ENCODE measurements at regions not wholly inside any gene's neighbourhood (a gene's known extent, or its start where the extent isn't known, plus 50 kb on each side); places are given as distances from the start of the nearest gene placed in this dataset.

DNA sequence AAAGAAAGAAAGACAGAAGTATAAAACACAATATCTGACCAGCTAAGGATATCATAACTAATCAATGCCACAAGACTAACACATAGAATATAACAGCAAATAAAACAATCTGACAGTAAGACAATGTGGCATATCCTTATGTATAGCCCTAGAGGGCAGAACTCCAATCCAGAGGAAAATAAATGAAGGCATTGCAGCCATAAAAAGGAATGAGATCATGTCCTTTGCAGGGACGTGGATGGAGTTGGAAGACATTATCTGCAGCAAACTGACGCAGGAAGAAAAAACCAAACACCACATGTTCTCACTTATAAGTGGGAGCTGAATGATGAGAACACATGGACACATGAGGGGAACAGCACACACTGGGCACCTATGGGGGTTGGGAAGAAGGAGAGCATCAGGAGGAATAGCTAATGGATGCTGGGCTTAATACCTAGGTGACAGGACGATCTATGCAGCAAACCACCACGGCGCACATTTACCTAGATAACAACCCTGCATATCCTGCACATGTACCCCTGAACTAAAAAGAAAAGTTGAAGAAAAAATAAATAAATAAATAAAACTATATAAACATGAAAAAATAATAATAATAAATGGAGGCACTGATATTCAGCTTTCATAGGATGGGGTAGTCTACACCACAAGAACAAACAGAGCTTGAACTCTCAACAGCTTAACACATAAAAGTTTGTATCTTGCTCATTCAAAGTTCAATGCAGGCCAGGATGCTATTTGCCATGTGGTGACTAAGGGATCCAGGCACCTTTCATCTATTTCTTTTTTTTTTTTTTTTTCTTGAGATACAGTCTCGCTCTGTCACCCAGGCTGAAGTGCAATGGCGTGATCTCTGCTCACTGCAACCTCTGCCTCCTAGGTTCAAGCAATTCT lies 66.1 kb upstream of the KAT6B start:
- ATAC-seq (replicated peaks in 6 of 8): peak in 3 of 8 experiments; percentile 66 to 85 (median 84)
- Histone ChIP-seq H3K27ac (no peak overlapping the region), H3K4me3 (no peak overlapping the region), H3K4me1 (replicated peaks in 1 of 2) (peaks cover 6 to 16% of the 10 kb centered on the region in 2 donors)
- 59 to 95% (median 81%) methylated on average over 1 to 7 of the region's 7 CpGs for WGBS, 10 experiments
- in situ Hi-C loops (cut with MboI; ENCODE audit: low pct_unique_long_range_greater_than_20kb in 2 of 9, low sequenced_read_pairs in 9 of 9, unreplicated experiment in 9 of 9): no loop called here

GRCh38 chr10:74763934-74764591 lies 62.3 kb upstream of the KAT6B start:
- Histone ChIP-seq H3K4me1 (replicated peaks in 1 of 2) (peaks cover 6 to 16% of the 10 kb centered on the region in 2 donors), H3K27ac (no peak overlapping the region), H3K4me3 (no peak overlapping the region)
- in situ Hi-C loops (cut with MboI; ENCODE audit: low pct_unique_long_range_greater_than_20kb in 2 of 9, low sequenced_read_pairs in 9 of 9, unreplicated experiment in 9 of 9): no loop called here
- peak in 1 of 8 experiments; percentile 17 for ATAC-seq (replicated peaks in 6 of 8)
- 51 to 100% (median 81%) methylated on average over 2 to 6 of the region's 17 CpGs for WGBS, 10 experiments

GRCh38 chr10:74765465-74765975 lies 60.9 kb upstream of the KAT6B start:
- no peak overlapping the region for H3K27ac ChIP-seq
- H3K4me1 ChIP-seq (replicated peaks in 1 of 2): peaks cover 6 to 9% of the 10 kb centered on the region in 2 donors
- no peak for ATAC-seq (replicated peaks in 6 of 8)
- WGBS, 10 experiments: 39 to 100% (median 83%) methylated on average over 1 to 9 of the region's 10 CpGs; no CpG with 5 or more reads in 2 of the 10 experiments
- no peak overlapping the region for H3K4me3 ChIP-seq
- in situ Hi-C loops (cut with MboI; ENCODE audit: low pct_unique_long_range_greater_than_20kb in 2 of 9, low sequenced_read_pairs in 9 of 9, unreplicated experiment in 9 of 9): no loop called here

DNA sequence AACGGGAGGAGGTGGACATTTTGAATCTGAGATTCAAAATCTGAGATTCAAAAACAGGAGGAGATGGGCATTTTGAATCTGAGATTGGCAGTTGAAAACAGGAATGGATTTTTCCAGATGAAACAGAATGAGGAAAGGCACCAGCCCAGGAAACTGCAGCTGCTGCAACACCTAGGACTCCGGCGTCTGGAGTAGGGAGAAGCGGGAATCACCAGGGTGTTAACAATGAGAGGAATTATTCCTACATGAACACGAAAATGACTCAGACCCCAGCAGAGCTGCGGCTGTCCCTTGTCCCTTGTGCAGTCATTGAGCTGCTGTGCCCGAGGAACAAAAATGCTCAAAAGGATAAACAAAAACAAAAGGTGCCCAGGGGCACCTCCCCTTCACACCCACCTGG lies 59.9 kb upstream of the KAT6B start:
- no peak overlapping the region for H3K27ac ChIP-seq
- WGBS, 10 experiments: 15 to 89% (median 62%) methylated on average over 1 to 7 of the region's 7 CpGs; no CpG with 5 or more reads in 1 of the 10 experiments
- peaks cover 6 to 9% of the 10 kb centered on the region in 2 donors for H3K4me1 ChIP-seq (replicated peaks in 1 of 2)
- in situ Hi-C loops (cut with MboI; ENCODE audit: low pct_unique_long_range_greater_than_20kb in 2 of 9, low sequenced_read_pairs in 9 of 9, unreplicated experiment in 9 of 9): no loop called here
- H3K4me3 ChIP-seq: no peak overlapping the region
- ATAC-seq (replicated peaks in 6 of 8): no peak

DNA sequence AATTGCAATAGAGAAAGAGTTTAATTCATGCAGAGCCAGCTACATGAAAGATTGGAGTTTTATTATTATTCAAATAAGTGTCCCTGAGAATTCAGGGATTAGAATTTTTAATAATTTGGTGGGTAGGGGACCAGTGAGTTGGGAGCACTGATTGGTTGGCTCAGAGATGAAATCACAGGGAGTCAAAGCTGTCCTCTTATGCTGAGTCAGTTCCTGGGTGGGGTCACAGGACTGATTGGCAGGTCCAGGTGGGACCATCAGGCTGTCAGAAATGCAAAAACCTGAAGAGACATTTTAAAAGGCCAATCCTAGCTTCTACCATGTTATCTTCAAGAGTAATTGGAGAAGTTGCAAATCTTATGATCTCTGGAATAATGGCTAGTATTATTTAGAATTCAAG lies 56.0 kb upstream of the KAT6B start:
- H3K4me1 ChIP-seq (replicated peaks in 1 of 2): no peaks in the 10 kb centered on the region
- ATAC-seq (replicated peaks in 6 of 8): no peak
- in situ Hi-C loops (cut with MboI; ENCODE audit: low pct_unique_long_range_greater_than_20kb in 2 of 9, low sequenced_read_pairs in 9 of 9, unreplicated experiment in 9 of 9): no loop called here
- no peak overlapping the region for H3K4me3 ChIP-seq
- no peak overlapping the region for H3K27ac ChIP-seq

DNA sequence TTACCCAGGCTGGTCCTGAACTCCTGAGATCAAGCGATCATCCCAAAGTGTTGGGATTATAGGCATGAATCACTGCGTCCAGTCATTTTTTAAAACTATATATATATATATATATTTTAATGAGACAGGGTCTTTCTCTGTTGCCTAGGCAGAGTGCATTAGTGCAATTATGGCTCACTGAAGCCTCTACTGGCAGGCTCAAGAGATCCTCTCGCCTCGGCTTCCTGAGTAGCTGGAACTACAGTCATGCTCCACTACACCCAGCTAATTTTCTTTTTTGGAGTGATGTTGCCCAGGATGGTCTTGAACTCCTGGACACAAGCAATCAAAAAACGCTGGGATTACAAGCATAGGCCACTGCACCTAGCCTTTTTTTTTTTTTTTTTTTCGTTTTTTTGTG lies 55.3 kb upstream of the KAT6B start:
- no peak overlapping the region for H3K27ac ChIP-seq
- 0 to 100% (median 90%) methylated on average over 1 to 5 of the region's 6 CpGs for WGBS, 10 experiments
- H3K4me1 ChIP-seq (replicated peaks in 1 of 2): no peaks in the 10 kb centered on the region
- no peak overlapping the region for H3K4me3 ChIP-seq
- ATAC-seq (replicated peaks in 6 of 8): no peak
- in situ Hi-C loops (cut with MboI; ENCODE audit: low pct_unique_long_range_greater_than_20kb in 2 of 9, low sequenced_read_pairs in 9 of 9, unreplicated experiment in 9 of 9): no loop called here

DNA sequence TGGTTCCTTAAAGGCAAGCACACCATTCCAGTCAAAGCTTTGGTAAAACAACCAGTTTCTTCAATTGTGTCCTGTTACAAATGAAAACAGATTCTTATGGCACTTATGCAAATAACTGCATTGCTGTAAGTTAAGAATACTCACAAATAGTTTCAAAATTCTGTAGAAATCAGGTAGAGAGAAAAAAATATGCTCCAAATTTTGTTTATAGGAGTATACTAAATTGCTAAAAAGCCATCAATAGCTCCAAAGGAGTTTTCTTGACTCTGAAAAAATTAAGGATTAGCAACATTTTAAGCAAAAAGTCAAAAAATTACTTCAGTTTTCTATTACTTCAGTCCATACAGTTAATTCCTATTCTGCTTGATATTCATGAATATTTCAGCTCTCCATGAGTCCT lies 51.3 kb upstream of the KAT6B start:
- no peak for ATAC-seq (replicated peaks in 6 of 8)
- no peaks in the 10 kb centered on the region for H3K4me1 ChIP-seq (replicated peaks in 1 of 2)
- in situ Hi-C loops (cut with MboI; ENCODE audit: low pct_unique_long_range_greater_than_20kb in 2 of 9, low sequenced_read_pairs in 9 of 9, unreplicated experiment in 9 of 9): no loop called here

More for the DNA sequence above, 51.3 kb upstream of the KAT6B start:
- Histone ChIP-seq H3K4me3 (no peak overlapping the region), H3K27ac (no peak overlapping the region)

Data from motor neuron (in vitro differentiated cells).